Vagina (tissue), 2 donors: ENCODE measurements at regions not wholly inside any gene's neighbourhood (a gene's known extent, or its start where the extent isn't known, plus 50 kb on each side); places are given as distances from the start of the nearest gene placed in this dataset.
"Not testable (repeated sequence)": the region's sequence is repeated elsewhere in the genome, so short reads cannot be mapped to it uniquely, and the experiment has no call there.

ENCODE experiments used
- DNase-seq, 2 donors: peaks; one replicate each; pipeline ENCODE4 v3.0.0-alpha.2; 2017; ENCODE audit errors: extremely low spot score in 2 of 2
- H3K27ac ChIP-seq: fragments of 200-600 bp; sonication (generic); one replicate; pipeline ENCODE4 v1.5.1; 2019
- H3K27me3 ChIP-seq: fragments of 200-600 bp; sonication (generic); one replicate; pipeline ENCODE4 v1.5.1; 2019
- H3K36me3 ChIP-seq, 2 donors: fragments of 200-600 bp; sonication (generic); one replicate each; pipeline ENCODE4 v1.5.1; 2017 to 2019
- H3K4me1 ChIP-seq: fragments of 200-600 bp; sonication (generic); one replicate; pipeline ENCODE4 v1.5.1; 2019
- H3K4me3 ChIP-seq, 2 donors: fragments of 200-600 bp; sonication (generic); 1 replicate in 1 of 2; 2 replicates in 1 of 2; pipeline ENCODE4 v1.5.1; 2016 to 2019
- H3K9me3 ChIP-seq: fragments of 200-600 bp; sonication (generic); one replicate; pipeline ENCODE4 v1.5.1; 2019
- CTCF ChIP-seq, 3 experiments: fragments of 450-650 bp in 2 of 3; fragments of 200-600 bp in 1 of 3; sonication (generic) in 1 of 3; IDR thresholded peaks; one replicate each; pipeline ENCODE4 v1.5.1; 2017 to 2019; ENCODE audit warnings: antibody characterized with exemption in 3 of 3, mild to moderate bottlenecking in 2 of 3, moderate library complexity in 2 of 3
- POLR2A ChIP-seq, 2 donors: fragments of 450-650 bp; IDR thresholded peaks; one replicate each; pipeline ENCODE4 v1.6.1; 2017; ENCODE audit warnings: antibody characterized with exemption in 2 of 2, mild to moderate bottlenecking in 2 of 2, moderate library complexity in 2 of 2
- POLR2AphosphoS5 ChIP-seq, 2 donors: sonication (generic); formaldehyde crosslinking; IDR thresholded peaks; one replicate each; pipeline ENCODE4 v1.9.0; 2017; ENCODE audit warnings: antibody characterized with exemption in 2 of 2, mild to moderate bottlenecking in 2 of 2, low read depth in 1 of 2; ENCODE audit not compliant: insufficient read depth in 1 of 2
- intact Hi-C: fragments of 100-400 bp; cut with DNase I; formaldehyde crosslinking; loops from one replicate; pipeline ENCODE4 v1.15.1; 2023

GRCh38 chr1:184838504-184838951 is 83.9 kb upstream of the EDEM3 start:
- intact Hi-C loops: no loop called here
- peaks cover 34% of the 10 kb centered on the region for H3K4me1 ChIP-seq
- TF ChIP-seq CTCF (IDR thresholded peaks at IDR 0.05) (no peak), POLR2AphosphoS5 (IDR thresholded peaks at IDR 0.05; ENCODE audit: insufficient read depth in 1 of 2, low read depth in 1 of 2) (peak in 1 of 2 donors; percentile 86), POLR2A (IDR thresholded peaks at IDR 0.05) (no peak)
- no peak overlapping the region for H3K4me3 ChIP-seq
- peak overlapping the region; percentile 66 for H3K27ac ChIP-seq
- H3K27me3 ChIP-seq: no peaks in the 10 kb centered on the region
- peak in 1 of 2 donors; percentile 94 for DNase-seq
- H3K36me3 ChIP-seq: no peaks in the 10 kb centered on the region
- H3K9me3 ChIP-seq: no peaks in the 10 kb centered on the region

- no peak for DNase-seq
- Histone ChIP-seq H3K36me3 (no peaks in the 10 kb centered on the region), H3K27me3 (no peaks in the 10 kb centered on the region), H3K9me3 (no peaks in the 10 kb centered on the region), H3K4me1 (peaks cover 34% of the 10 kb centered on the region), H3K27ac (peak overlapping the region; percentile 66), H3K4me3 (no peak overlapping the region)
- intact Hi-C loops: no loop called here
- TF ChIP-seq CTCF (IDR thresholded peaks at IDR 0.05) (no peak), POLR2A (IDR thresholded peaks at IDR 0.05) (no peak), POLR2AphosphoS5 (IDR thresholded peaks at IDR 0.05; ENCODE audit: insufficient read depth in 1 of 2, low read depth in 1 of 2) (no peak)
Measured at GRCh38 chr1:184836934-184837895, 82.6 kb upstream of the EDEM3 start.

- intact Hi-C loops: no loop called here
- H3K27ac ChIP-seq: no peak overlapping the region
- no peak overlapping the region for H3K4me3 ChIP-seq
- no peaks in the 10 kb centered on the region for H3K9me3 ChIP-seq
- no peak for DNase-seq
- H3K4me1 ChIP-seq: peaks cover 34% of the 10 kb centered on the region
- TF ChIP-seq CTCF (IDR thresholded peaks at IDR 0.05) (no peak), POLR2AphosphoS5 (IDR thresholded peaks at IDR 0.05; ENCODE audit: insufficient read depth in 1 of 2, low read depth in 1 of 2) (no peak), POLR2A (IDR thresholded peaks at IDR 0.05) (no peak)
- no peaks in the 10 kb centered on the region for H3K36me3 ChIP-seq
- H3K27me3 ChIP-seq: no peaks in the 10 kb centered on the region
Measured at GRCh38 chr1:184836141-184836540, 81.5 kb upstream of the EDEM3 start.

GRCh38 chr1:184833994-184834393 is 79.3 kb upstream of the EDEM3 start:
- H3K27ac ChIP-seq, H3K9me3 ChIP-seq, H3K27me3 ChIP-seq, intact Hi-C loops, H3K36me3 ChIP-seq, DNase-seq, H3K4me3 ChIP-seq: not testable (repeated sequence)
- peaks cover 32% of the 10 kb centered on the region for H3K4me1 ChIP-seq

GRCh38 chr1:184832517-184832916 is 77.9 kb upstream of the EDEM3 start:
- Histone ChIP-seq H3K9me3 (no peaks in the 10 kb centered on the region), H3K27ac (no peak overlapping the region)

GRCh38 chr1:184829496-184829895 is 74.8 kb upstream of the EDEM3 start:
- H3K4me1 ChIP-seq, H3K36me3 ChIP-seq, intact Hi-C loops, H3K27me3 ChIP-seq, DNase-seq, H3K9me3 ChIP-seq, H3K27ac ChIP-seq, H3K4me3 ChIP-seq: not testable (repeated sequence)

More at GRCh38 chr1:184832517-184832916, 77.9 kb upstream of the EDEM3 start:
- no peaks in the 10 kb centered on the region for H3K36me3 ChIP-seq
- peaks cover 19% of the 10 kb centered on the region for H3K4me1 ChIP-seq
- H3K27me3 ChIP-seq: no peaks in the 10 kb centered on the region
- no peak overlapping the region for H3K4me3 ChIP-seq
- DNase-seq: no peak
- no peak for TF ChIP-seq CTCF (IDR thresholded peaks at IDR 0.05)
- TF ChIP-seq POLR2AphosphoS5 (IDR thresholded peaks at IDR 0.05; ENCODE audit: insufficient read depth in 1 of 2, low read depth in 1 of 2): no peak
- no peak for TF ChIP-seq POLR2A (IDR thresholded peaks at IDR 0.05)
- intact Hi-C loops: no loop called here
